IPS-18c (cell line): ENCODE measurements at regions not wholly inside any gene's neighbourhood (a gene's known extent, or its start where the extent isn't known, plus 50 kb on each side); places are given as distances from the start of the nearest gene placed in this dataset.
"Not testable (repeated sequence)": the region's sequence is repeated elsewhere in the genome, so short reads cannot be mapped to it uniquely, and the experiment has no call there.

Experiments used
- H3K4me3 ChIP-seq: 2 replicates; pipeline ENCODE4 v1.7.0; 2013; ENCODE audit warnings: low read depth, mild to moderate bottlenecking, low read length, moderate library complexity; ENCODE audit not compliant: insufficient read depth
- H3K9me3 ChIP-seq: one replicate; pipeline ENCODE4 v1.6.1; 2013; ENCODE audit warnings: mild to moderate bottlenecking, low read length, moderate library complexity; ENCODE audit not compliant: control insufficient read depth, insufficient read depth

- Histone ChIP-seq H3K4me3 (no peak overlapping the region), H3K9me3 (no peaks in the 10 kb centered on the region)
Measured at GRCh38 chr3:150357923-150358607, 50.0 kb upstream of the TSC22D2 start.

GRCh38 chr3:150357140-150357539 lies 51.0 kb upstream of the TSC22D2 start:
- Histone ChIP-seq H3K4me3 (no peak overlapping the region), H3K9me3 (no peaks in the 10 kb centered on the region)

- no peak overlapping the region for H3K4me3 ChIP-seq
- no peaks in the 10 kb centered on the region for H3K9me3 ChIP-seq
Measured at GRCh38 chr3:150355574-150355973, 52.5 kb upstream of the TSC22D2 start.

- no peak overlapping the region for H3K4me3 ChIP-seq
- H3K9me3 ChIP-seq, result no peaks in the 10 kb centered on the region
Measured at GRCh38 chr3:150352931-150353330, 55.2 kb upstream of the TSC22D2 start.

- Histone ChIP-seq H3K4me3 (no peak overlapping the region), H3K9me3 (no peaks in the 10 kb centered on the region)
Measured at GRCh38 chr3:150351398-150351797, 56.7 kb upstream of the TSC22D2 start.

- no peak overlapping the region for H3K4me3 ChIP-seq
- H3K9me3 ChIP-seq, result no peaks in the 10 kb centered on the region
Measured at GRCh38 chr3:150349314-150350097, 58.6 kb upstream of the TSC22D2 start.

- Histone ChIP-seq H3K9me3 (no peaks in the 10 kb centered on the region), H3K4me3 (no peak overlapping the region)
Measured at GRCh38 chr3:150348500-150348899, 59.6 kb upstream of the TSC22D2 start.

- Histone ChIP-seq H3K9me3 (no peaks in the 10 kb centered on the region), H3K4me3 (no peak overlapping the region)
Measured at GRCh38 chr3:150346981-150347863, 60.9 kb upstream of the TSC22D2 start.

GRCh38 chr3:150346266-150346665 lies 61.8 kb upstream of the TSC22D2 start:
- H3K4me3 ChIP-seq, result no peak overlapping the region
- H3K9me3 ChIP-seq, result no peaks in the 10 kb centered on the region

GRCh38 chr3:150345021-150345538 lies 63.0 kb upstream of the TSC22D2 start:
- Histone ChIP-seq H3K9me3 (no peaks in the 10 kb centered on the region), H3K4me3 (no peak overlapping the region)

GRCh38 chr3:150344079-150344759 lies 63.9 kb upstream of the TSC22D2 start:
- H3K4me3 ChIP-seq, result no peak overlapping the region

GRCh38 chr3:150342896-150343467 lies 65.1 kb upstream of the TSC22D2 start:
- Histone ChIP-seq H3K4me3 (no peak overlapping the region), H3K9me3 (no peaks in the 10 kb centered on the region)

More at GRCh38 chr3:150344079-150344759, 63.9 kb upstream of the TSC22D2 start:
- no peaks in the 10 kb centered on the region for H3K9me3 ChIP-seq

GRCh38 chr3:150341891-150342290 lies 66.2 kb upstream of the TSC22D2 start:
- H3K4me3 ChIP-seq, result no peak overlapping the region
- no peaks in the 10 kb centered on the region for H3K9me3 ChIP-seq

- not testable (repeated sequence) for H3K9me3 ChIP-seq, H3K4me3 ChIP-seq
Measured at GRCh38 chr3:150336363-150336762, 71.7 kb upstream of the TSC22D2 start.

GRCh38 chr3:150335631-150336030 lies 72.5 kb upstream of the TSC22D2 start:
- H3K4me3 ChIP-seq, result no peak overlapping the region
- no peaks in the 10 kb centered on the region for H3K9me3 ChIP-seq

GRCh38 chr3:150334974-150335373 lies 73.1 kb upstream of the TSC22D2 start:
- Histone ChIP-seq H3K4me3 (no peak overlapping the region), H3K9me3 (no peaks in the 10 kb centered on the region)

GRCh38 chr3:150333477-150333876 lies 74.6 kb upstream of the TSC22D2 start:
- Histone ChIP-seq H3K9me3 (no peaks in the 10 kb centered on the region), H3K4me3 (no peak overlapping the region)
